GM19467 (cell line): ENCODE measurements at regions not wholly inside any gene's neighbourhood (a gene's known extent, or its start where the extent isn't known, plus 50 kb on each side); places are given as distances from the start of the nearest gene placed in this dataset.

Experiments
- ATAC-seq: cut with Tn5 transposase; IDR thresholded peaks from one replicate; pipeline ENCODE4 v1.9.1; 2021; ENCODE audit warnings: mild to moderate bottlenecking, moderate library complexity; ENCODE audit not compliant: unreplicated experiment

DNA sequence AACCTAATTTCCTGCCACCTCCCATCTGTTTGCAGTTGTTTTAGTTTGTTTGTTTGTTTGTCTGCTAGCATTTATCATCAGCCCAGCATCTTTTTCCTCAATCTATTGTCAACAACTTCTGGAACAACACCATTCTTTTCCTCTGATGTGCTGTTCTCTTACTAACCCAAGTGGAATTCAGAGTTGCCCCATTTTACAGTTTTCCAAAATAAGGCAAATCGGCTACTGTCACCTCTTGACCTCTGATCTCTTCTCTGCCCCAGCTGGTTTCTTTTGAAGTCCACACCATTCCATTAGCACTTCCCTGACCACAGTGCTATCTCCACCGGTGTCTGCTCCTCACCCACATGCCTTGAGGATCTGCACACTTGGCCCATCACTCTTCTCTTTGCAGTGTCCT is 102.4 kb downstream of the EFNB2 start:
- ATAC-seq = no peak

DNA sequence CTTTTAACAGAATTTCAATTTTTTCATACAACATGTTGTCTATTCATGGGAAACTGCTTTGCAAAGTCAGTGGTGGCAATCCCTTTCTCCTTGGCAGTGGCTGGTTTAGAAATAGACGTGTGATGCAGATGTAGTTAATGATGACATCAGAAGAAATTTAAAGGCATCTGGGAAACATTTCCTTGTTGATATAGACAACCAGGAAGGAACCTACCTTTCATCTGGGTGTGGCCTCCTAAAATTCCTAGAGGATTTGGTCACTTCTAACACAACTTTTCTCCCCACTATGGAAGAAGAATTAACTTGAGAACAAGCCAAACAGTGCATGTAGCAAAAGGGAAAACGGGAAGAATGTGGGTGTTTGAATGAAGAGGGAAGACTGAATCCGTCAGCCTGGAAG is 102.8 kb downstream of the EFNB2 start:
- ATAC-seq = no peak

DNA sequence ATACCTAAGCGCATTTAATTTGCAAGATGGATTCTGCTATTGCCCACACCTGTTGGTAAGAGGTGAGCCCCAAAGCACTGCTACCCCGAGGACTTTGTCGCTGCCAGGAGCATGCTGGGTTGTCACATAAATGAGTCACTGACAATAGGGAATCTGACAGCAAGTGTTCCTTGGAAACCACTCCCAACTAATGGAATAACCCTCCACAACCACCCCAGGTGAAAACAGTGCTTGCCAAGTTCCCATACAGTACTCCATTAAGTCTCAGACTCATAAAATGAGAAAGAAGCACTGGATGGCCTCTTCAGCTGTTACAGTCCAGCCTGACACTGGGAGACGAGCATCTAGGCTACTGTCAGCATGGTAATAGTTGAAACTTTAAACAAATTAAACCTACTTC is 108.6 kb downstream of the EFNB2 start:
- ATAC-seq = no peak

DNA sequence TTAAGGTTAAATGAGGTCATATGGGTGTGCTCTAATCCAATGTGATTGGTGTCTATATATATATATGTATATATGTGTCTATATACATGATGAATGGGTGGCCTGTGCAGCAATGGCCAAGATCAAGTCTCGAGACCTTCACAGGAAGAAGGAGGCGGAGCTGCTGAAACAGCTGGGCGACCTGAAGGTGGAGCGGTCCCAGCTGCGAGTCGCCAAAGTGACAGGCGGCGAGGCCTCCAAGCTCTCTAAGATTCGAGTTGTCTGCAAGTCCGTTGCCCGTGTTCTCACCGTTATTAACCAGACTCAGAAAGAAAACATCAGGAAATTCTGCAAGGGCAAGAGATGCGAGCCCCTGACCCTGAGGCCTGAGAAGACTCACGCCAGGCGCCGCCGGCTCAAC is 109.8 kb downstream of the EFNB2 start:
- ATAC-seq = no peak

DNA sequence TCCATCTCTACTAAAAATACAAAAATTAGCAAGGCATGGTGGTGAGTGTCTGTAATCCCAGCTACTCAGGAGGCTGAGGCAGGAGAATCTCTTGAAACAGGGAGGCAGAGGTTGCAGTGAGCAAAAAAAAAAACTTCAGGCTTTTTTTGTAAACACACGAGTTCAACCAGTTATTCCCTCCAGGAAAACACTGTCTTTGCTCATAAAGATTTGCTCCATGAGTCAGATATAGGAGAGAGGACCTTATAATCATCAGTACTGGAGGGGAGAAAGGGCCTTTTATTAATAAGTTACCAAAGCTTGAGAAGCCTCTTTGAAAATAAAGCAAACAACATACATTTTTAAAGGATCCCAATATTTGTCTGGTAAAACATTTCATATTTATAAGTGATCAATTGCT is 110.7 kb downstream of the EFNB2 start:
- no peak for ATAC-seq

DNA sequence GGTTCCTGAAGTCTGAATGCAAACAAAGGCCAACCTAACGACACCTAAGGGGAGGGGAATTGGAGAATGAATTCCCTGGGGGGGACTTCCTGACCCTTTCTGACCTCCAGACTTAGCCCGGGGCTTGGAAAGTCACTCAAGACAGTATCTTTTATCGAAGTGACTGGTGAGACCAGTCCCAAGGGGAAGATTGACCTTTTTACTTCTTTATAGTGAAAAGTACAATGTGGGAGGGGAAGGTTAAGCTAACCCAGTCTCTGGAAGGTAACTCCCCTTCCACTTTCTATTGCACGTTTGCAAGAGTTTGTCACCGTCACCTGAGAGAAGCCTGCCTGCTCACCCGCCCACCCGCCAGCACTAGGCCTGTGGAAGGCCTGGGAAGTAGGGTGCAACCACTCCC is 111.9 kb downstream of the EFNB2 start:
- ATAC-seq = no peak

DNA sequence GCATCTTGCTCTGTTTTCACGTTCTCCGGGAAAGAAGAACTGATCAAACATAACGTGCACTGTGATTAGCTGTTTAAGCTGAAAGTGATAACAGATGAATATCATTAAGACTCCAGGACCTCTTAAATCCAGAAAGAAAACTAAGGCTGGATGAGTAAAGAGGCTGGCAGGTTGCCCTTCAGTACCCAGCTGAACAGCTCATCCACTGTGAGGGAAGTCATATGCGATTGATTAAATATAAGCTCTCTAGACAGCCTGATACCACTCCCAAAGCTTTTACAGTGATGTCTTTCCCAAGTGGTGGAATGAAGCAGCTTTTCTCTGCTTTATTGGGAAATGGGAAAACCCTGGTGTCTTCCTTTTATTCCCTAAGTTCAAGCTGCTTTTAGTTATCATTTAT is 116.9 kb downstream of the EFNB2 start:
- ATAC-seq = no peak

DNA sequence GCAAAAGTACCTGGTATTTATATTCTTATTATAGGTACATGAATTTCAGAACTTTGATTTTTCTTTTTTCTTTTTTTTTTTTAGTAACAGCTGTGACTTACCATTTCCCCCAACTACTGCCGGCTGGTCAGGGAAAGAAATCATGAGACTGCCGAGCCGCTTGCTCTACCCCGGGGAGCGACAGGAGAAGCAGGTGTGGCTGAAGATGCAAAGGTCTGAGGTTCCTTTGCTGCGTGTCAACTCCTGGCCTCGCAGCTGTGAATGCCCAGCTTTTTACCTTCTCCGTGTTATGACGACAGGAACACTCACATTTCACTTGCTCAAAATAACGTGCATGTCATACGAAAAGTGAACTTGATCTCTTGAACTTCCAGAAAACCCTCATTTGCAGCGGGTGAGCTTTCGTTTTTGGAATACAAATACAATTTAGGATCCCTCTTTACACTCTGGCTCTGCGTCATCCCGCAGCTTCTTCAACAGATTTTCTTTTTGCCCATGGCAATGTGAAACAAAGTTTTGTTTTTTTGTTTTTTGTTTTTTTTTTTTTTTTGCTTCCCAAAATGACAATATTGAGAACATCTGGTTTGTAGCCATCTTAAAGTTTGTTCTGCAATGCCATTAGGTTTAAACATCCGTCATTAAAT is 117.9 kb downstream of the EFNB2 start:
- no peak for ATAC-seq

DNA sequence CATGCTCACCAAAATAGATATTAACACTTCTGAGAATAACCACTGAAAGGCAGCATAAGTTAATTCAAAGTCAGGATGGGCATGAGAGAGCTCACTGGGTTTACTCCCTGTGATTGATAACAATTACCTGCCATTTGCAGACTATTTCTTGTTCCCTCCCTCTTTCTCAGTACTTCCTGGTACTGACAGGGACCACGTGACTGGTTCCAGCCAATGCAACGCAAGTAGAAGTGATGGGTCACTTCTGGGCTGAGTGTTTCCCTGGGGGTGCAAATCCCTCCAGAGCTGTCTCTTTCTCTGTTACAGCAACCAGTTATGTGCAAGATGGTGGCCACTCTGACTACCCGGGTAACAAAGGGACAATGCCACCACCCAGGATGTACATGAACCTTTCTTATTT is 118.8 kb downstream of the EFNB2 start:
- no peak for ATAC-seq

DNA sequence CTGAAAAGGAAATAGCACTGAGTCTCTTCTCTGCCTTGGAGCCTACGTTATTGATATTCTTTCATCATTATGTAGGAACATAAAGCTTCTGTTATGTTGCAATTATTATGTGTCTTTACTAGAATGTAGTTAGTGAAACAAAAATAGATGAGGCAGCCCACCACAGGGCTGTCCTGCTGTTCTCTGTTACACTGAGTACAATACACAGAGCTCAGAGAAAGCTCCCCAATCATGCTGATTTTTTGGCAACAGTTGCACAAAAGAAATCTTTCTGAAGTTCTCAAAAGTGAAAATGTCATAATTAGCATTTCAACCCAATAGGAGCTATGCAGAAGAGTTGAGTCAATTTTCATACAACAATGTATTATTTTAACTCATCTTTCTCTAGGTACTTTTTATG is 119.5 kb downstream of the EFNB2 start:
- no peak for ATAC-seq

DNA sequence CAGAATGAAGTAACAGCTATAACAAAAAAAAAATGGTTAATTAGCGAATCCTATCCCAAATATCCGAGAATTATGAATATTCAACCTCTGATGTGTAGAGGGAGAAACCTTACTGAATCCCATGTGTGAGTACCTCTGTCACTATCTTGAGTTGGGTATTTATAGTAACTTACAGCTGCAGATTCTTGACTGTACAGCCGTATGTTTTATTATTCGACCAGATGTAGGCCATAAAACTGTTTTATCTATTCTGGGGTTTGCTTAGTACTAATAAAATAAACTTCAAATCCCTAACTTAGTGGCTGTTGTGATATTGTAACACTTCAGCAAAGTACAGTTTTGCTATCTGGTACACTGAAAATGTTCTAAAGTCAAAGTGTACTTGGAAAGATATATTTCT is 120.0 kb downstream of the EFNB2 start:
- no peak for ATAC-seq

DNA sequence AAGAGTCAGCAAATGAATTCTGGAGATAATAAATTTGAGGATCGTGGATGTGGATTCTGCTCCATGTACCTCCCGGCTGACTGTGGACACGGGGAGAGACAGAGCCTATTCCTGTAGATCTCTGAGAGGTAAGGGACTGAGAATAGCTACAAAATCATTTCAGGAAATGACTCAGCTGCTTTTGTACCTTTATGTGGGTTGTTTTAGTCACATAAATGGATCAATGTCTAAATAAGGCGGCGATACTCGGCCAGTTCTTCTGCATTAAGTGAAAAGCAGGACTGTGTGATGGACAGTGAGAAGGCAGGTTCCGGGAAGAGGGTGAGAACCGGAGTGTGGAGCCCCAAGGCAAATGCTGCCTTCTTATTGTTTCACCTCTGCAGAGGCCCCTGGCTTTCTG is 128.1 kb downstream of the EFNB2 start:
- no peak for ATAC-seq

DNA sequence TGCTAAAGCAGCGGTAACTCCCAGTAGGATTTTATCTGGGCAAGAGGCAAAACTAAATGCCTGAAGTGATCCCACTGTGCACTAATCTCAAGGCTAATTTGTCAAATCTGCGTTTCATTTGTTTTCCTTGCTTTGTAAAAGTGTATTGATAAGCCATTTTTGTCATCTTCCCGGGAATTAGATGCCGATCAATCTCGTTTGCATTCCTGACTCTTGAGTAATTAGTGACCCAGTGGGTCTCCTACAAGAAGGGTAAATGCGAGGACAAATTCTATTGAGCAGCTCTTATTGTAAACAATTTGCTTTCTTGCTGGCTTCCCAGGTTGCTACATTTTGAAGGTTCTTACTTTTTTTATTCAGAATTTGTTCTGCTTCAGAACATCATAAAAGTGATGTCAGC is 129.7 kb downstream of the EFNB2 start:
- no peak for ATAC-seq

DNA sequence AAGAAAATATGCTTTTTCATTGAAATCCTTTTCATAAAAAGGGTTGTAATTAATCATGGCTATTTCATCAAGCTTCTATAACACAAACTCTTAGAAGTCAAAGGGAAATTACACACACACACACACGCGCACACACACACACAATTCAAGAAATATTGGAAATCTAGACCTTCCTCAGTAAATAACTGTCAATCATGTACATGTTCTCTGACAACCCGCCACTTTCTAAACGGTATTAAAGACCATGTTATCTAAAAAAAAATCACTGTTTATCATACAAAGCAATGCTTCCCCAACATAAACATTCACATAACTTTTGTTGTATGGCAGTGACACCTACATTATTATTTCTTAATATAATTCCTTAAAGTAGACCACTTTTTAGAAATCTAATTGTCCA is 132.2 kb downstream of the EFNB2 start:
- ATAC-seq = no peak

DNA sequence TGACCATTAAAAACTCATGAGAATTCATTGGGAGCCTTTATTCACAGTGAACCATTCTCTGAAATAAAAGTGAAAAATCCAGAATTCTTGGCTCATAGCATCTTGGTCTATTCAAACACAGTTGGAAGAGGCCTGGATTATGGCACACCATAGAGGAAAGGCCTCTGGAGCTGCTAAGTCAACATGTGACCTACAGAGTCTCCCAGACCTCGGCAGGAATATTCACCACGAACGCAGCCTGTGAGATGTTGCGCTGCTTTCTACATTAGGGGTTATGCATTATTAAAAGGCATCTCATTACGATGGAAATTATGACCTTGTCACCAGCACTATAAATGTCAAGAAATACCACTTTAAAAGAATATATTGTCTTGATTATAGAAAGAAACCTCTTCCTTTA is 132.6 kb downstream of the EFNB2 start:
- no peak for ATAC-seq

DNA sequence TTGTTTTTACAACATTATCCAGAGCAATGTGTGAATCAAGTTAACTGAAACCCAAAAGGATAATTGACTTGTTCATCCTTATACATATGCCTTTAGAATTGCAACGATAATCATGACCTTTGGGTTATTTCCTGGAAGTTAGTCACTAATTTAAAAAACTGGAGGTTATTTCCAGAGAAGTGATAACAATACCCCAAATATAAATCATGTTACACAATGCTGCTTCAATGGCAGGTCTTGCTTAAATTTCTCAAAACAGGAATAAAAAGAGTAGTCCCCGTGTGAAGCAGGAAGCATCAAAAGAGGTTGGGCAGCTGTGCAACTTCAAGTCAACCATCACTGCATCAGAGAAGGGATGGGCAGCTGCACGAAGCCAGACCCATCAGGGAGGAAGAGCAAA is 134.4 kb downstream of the EFNB2 start:
- ATAC-seq = no peak

DNA sequence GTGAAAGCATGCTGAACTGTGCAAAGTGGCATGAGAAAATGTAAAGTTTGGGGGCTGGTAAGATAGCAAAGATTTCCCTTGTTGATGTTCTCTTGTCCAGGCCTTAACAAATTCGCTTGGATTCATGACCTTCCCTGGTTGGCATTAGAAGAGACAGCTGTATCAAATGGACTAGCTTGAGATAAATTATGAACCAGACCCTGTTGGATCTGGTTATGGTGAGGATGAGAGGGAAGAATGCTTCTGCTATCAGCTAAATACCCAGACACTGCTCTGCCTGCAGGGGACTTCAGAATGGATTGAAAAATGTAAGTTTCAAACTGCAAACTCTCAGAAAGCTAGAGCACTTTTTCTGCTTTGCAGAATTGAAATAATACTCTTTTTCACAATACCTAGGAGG is 135.2 kb downstream of the EFNB2 start:
- no peak for ATAC-seq

DNA sequence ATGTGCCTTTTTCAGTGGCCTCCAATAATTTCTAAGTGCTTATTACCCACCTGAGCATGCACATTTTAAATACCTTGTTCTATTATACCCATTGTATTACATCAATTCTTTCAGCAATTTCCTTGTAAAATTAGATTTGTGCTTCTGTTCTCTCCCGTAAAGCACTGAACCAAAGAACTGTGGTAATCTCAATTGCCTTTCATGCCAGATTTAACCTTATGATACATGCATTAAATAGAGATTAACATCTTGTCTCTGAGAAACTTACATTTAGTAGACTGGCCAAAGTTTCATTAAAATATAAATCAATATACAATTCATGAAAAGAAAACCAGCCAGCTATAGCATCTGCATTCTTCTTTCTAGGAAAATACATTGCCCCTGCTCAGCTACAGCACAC is 137.2 kb downstream of the EFNB2 start:
- ATAC-seq = no peak

DNA sequence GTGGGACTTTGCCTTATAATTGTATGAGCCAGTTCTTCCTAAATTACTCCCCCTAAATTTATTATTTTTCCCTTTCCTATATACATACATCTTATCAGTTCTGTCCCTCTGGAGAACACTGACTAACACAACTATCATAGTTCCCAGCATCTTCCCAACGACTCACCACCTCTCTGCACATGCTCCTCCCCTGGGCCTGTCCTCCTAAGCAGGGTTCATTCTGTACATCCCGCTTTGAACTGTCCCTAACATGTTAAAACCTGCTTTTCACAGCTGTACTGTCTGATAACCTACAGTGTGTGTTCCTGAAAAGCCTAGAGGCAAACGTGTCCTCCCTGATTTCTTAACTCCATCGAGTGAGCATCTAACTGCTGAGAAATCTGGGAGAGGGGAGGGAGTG is 141.7 kb downstream of the EFNB2 start:
- no peak for ATAC-seq

DNA sequence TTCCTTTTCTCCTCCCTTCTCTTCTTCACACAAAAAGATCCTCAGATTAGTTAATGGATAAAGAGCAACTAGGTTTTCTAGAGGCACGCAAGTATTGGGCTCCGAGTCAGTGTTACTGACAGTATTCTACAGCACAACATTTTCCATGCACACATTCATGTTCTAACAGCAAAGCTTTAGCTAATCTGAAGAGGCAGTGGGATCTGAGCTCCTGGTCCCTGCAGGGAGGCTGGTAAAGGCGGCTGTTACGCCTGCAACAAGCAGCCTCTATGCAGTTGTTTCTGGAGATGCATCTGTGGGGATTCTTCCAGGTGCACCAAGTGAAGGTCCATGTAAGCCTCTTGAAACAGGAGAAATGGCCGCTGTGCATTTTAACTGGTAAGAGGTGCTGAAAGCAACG is 143.8 kb downstream of the EFNB2 start:
- no peak for ATAC-seq

DNA sequence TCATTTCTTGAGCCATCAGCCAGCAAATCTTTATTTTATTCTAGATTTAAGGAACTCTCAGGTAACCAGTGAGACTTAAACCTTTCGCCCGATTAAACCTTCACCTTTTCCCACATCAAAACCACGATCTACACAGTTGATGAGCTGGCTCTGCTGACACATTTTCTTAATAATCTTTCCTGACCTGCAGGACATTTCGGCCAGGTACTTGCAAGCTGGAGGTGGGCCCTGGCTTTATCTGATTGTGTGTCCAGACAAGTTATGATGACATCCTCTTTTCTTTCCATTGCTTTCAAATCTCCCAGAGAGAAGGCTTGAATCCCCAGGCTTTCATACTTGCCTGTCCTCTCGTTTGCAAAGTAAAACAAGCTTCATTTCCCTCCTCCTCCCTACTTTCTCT is 144.2 kb downstream of the EFNB2 start:
- no peak for ATAC-seq

DNA sequence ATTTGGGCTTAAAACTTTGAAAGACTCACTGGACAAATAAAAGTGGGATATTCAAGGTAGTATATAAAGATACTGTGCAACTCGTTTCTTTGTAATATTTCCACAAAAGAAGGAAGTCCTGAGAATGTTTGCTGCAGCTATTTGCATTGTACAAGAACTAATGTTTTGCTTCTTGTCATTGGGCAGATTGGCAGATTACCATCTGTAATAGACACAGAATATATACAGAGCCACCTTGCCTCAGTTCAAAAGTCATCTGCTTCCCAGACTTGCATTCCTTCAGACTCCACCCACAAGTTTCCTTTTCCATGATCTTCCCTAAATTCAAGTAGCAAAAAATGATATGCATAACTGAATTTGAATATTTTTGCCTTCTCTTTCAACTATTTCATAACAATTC is 145.1 kb downstream of the EFNB2 start:
- no peak for ATAC-seq

DNA sequence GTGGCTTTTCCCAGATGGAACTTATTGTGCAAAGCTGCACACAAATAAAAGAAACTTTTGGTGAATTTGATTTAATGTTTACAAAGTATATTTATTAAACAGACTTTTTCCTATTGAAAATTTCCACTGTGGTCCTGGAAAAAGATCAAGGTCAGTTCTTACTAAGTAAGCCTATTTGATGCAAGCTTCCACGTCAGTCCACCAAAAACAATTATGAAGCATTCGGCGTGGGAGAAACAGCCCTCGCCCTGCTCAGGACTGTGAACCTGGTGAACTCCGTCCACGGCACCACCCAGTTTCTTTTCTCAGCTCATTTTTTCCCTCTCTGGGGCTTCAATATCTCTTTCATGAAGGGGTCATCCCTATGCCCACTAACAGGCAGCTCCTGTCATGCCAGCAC is 149.8 kb downstream of the EFNB2 start:
- ATAC-seq = no peak

DNA sequence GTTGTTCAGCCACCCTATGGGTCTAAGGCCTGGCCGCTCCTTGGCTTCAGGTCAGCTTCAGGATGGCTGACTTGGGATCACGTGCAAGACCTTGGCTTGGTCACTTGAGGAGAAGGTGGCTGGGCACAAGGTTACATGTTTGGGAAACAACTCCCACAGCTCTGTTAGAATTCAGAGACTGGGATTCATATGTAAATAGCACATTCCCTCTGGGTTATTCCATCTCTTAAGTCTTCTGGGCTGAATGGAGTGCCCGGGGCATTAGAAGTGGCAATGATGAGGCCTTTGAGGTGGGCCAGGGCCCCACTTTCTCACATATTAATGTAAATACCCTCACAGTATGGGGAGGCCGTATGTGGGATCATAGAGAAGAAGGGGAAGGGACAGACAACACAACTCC is 150.9 kb downstream of the EFNB2 start:
- no peak for ATAC-seq
